Endothelial cell of umbilical vein (primary cell): ENCODE measurements at regions not wholly inside any gene's neighbourhood (a gene's known extent, or its start where the extent isn't known, plus 50 kb on each side); places are given as distances from the start of the nearest gene placed in this dataset.

Experiments used
- BruUV-seq: library from RNA; stranded (reverse); fragments of 400-500 nt; replicated peaks from 2 replicates; lab custom pipeline; 2021; lab: Mats Ljungman, UMichigan
- CTCF ChIA-PET: fragments of 300-600, 350-600 bp; sonication (Branson Sonifier 250); formaldehyde crosslinking; loops from one replicate; lab custom pipeline; 2021; ENCODE audit warnings: antibody characterized with exemption, inconsistent platforms; lab: Charles Lee
- POLR2A ChIA-PET: fragments of 300-600, 350-600 bp; sonication (Branson Sonifier 250); formaldehyde crosslinking; loops from one replicate; lab custom pipeline; 2021; ENCODE audit warnings: antibody characterized with exemption, inconsistent platforms; lab: Charles Lee
- DNase-seq: peaks from one replicate; pipeline ENCODE4 v3.0.0-alpha.2; 2011; ENCODE audit warnings: low read depth, low spot score
- FAIRE-seq: peaks from 2 replicates; lab custom pipeline; 2011; peaks lifted over from hg19 to GRCh38; lab: Jason Lieb, UNC
- H2AFZ ChIP-seq: 2 replicates; pipeline ENCODE4 v1.6.0; 2012; ENCODE audit warnings: low read depth, low read length, control low read depth, inconsistent platforms
- H3K27ac ChIP-seq: 2 replicates; pipeline ENCODE4 v1.5.1; 2011; ENCODE audit warnings: low read depth, mild to moderate bottlenecking, control low read depth, low read length, moderate library complexity; ENCODE audit not compliant: insufficient read depth
- H3K27me3 ChIP-seq, 2 experiments: 2 replicates each; pipeline versions ENCODE4 v1.6.0 to v1.6.1; 2011; ENCODE audit warnings: low read length in 2 of 2, mixed read lengths in 1 of 2; ENCODE audit not compliant: control insufficient read depth in 2 of 2, insufficient read depth in 2 of 2
- H3K36me3 ChIP-seq, 2 experiments: 2 replicates in 1 of 2; 3 replicates in 1 of 2; pipeline ENCODE4 v1.5.1; 2011; ENCODE audit warnings: low read length in 2 of 2, mild to moderate bottlenecking in 1 of 2, moderate library complexity in 1 of 2; ENCODE audit not compliant: control insufficient read depth in 2 of 2, insufficient read depth in 2 of 2; ENCODE audit errors: extremely low read depth in 1 of 2
- H3K4me1 ChIP-seq: 3 replicates; pipeline ENCODE4 v1.5.1; 2011; ENCODE audit warnings: mild to moderate bottlenecking, low read length; ENCODE audit not compliant: control insufficient read depth, insufficient read depth; ENCODE audit errors: extremely low read depth
- H3K4me2 ChIP-seq: 2 replicates; pipeline ENCODE4 v1.6.1; 2011; ENCODE audit warnings: low read length, control low read depth, mixed read lengths; ENCODE audit not compliant: insufficient read depth
- H3K4me3 ChIP-seq, 3 experiments: fragments of 200-600 bp in 1 of 3; sonication (generic), shearing (Covaris generic) in 1 of 3; replicated peaks in 1 of 3; 2 replicates each; pipeline ENCODE4 v1.5.1; 2011 to 2016; ENCODE audit warnings: control low read depth in 3 of 3, low read length in 3 of 3, mild to moderate bottlenecking in 2 of 3, inconsistent platforms in 1 of 3, low read depth in 1 of 3, moderate library complexity in 1 of 3; ENCODE audit not compliant: insufficient read depth in 1 of 3
- H3K79me2 ChIP-seq: 2 replicates; pipeline ENCODE4 v1.6.0; 2012; ENCODE audit warnings: low read length, inconsistent platforms; ENCODE audit not compliant: control insufficient read depth, insufficient read depth
- H3K9ac ChIP-seq: replicated peaks from 2 replicates; pipeline ENCODE3; 2011; ENCODE audit warnings: low read length, control low read depth; ENCODE audit not compliant: insufficient read depth; ENCODE audit errors: extremely low read depth
- H3K9me1 ChIP-seq: replicated peaks from 3 replicates; pipeline ENCODE4 v1.6.0; 2011; ENCODE audit warnings: mild to moderate bottlenecking, low read length; ENCODE audit not compliant: control insufficient read depth, insufficient read depth; ENCODE audit errors: extremely low read depth
- H3K9me3 ChIP-seq: replicated peaks from 2 replicates; pipeline ENCODE4 v1.5.1; 2012; ENCODE audit warnings: low read length, inconsistent platforms; ENCODE audit not compliant: control insufficient read depth, insufficient read depth
- H4K20me1 ChIP-seq: replicated peaks from 2 replicates; pipeline ENCODE3; 2011; ENCODE audit warnings: mild to moderate bottlenecking, low read length; ENCODE audit not compliant: control insufficient read depth, insufficient read depth; ENCODE audit errors: extremely low read depth
- CTCF ChIP-seq, 2 donors: IDR thresholded peaks; 1 replicate in 1 of 2; 2 replicates in 1 of 2; pipeline ENCODE4 v1.5.1; 2011; ENCODE audit warnings: low read length in 2 of 2, mild to moderate bottlenecking in 2 of 2, moderate library complexity in 2 of 2, control low read depth in 1 of 2, inconsistent platforms in 1 of 2, low read depth in 1 of 2; ENCODE audit not compliant: insufficient read depth in 1 of 2; ENCODE audit errors: extremely low read depth in 1 of 2
- EZH2 ChIP-seq: IDR thresholded peaks from 2 replicates; pipeline ENCODE4 v1.6.1; 2012; ENCODE audit warnings: borderline replicate concordance, low read depth, mild to moderate bottlenecking, moderate library complexity, low read length, inconsistent platforms; ENCODE audit not compliant: severe bottlenecking
- GATA2 ChIP-seq: IDR thresholded peaks from 2 replicates; pipeline ENCODE4 v1.7.0; 2011; ENCODE audit warnings: low read depth, mild to moderate bottlenecking, moderate library complexity, mixed read lengths, low read length; ENCODE audit not compliant: insufficient read length, insufficient read depth
- JUN ChIP-seq: IDR thresholded peaks from 2 replicates; pipeline ENCODE4 v1.6.1; 2011; ENCODE audit warnings: borderline replicate concordance, low read depth; ENCODE audit not compliant: insufficient read length, insufficient read depth
- MYC ChIP-seq: IDR thresholded peaks from one replicate; pipeline ENCODE4 v1.6.1; 2011; ENCODE audit warnings: mild to moderate bottlenecking, low read depth, low read length
- POLR2AphosphoS5 ChIP-seq: IDR thresholded peaks from 2 replicates; pipeline ENCODE4 v1.6.1; 2012; ENCODE audit warnings: low read depth, mild to moderate bottlenecking, control low read depth, low read length, moderate library complexity; ENCODE audit not compliant: insufficient read depth
- dilution Hi-C: fragments of 300-500 bp; cut with MboI; formaldehyde crosslinking; loops from one replicate; pipeline ENCODE4 v1.15.0; 2019; ENCODE audit warnings: low sequenced_read_pairs; ENCODE audit not compliant: extremely low pct_ligation_motif_present
- intact Hi-C: fragments of 100-400 bp; cut with micrococcal nuclease; formaldehyde crosslinking; loops from one replicate; pipeline ENCODE4 v1.10.0; 2022
- TF ChIP-seq, protein P1 (sequence below): IDR thresholded peaks from 2 replicates; pipeline ENCODE4 v1.6.1; 2011; ENCODE audit not compliant: insufficient read depth, insufficient read length

- H3K9me3 ChIP-seq = no peaks in the 10 kb centered on the region
- FAIRE-seq = no peak
- no peak for TF ChIP-seq EZH2
- TF ChIP-seq, protein P1, sequence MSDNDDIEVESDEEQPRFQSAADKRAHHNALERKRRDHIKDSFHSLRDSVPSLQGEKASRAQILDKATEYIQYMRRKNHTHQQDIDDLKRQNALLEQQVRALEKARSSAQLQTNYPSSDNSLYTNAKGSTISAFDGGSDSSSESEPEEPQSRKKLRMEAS = no peak
- no peak for TF ChIP-seq JUN
- TF ChIP-seq CTCF (IDR thresholded peaks at IDR 0.05; ENCODE audit: extremely low read depth in 1 of 2, insufficient read depth in 1 of 2, low read depth in 1 of 2, low read length in 2 of 2) = no peak
- no peak for TF ChIP-seq POLR2AphosphoS5
- TF ChIP-seq GATA2 = no peak
- TF ChIP-seq MYC = no peak
- no peaks in the 10 kb centered on the region for H4K20me1 ChIP-seq
- intact Hi-C loops = no loop called here
- no peaks in the 10 kb centered on the region for H3K4me1 ChIP-seq
- no peak overlapping the region for H3K27ac ChIP-seq
- no peaks in the 10 kb centered on the region for H3K79me2 ChIP-seq
- POLR2A ChIA-PET = no interaction called here
- H3K4me3 ChIP-seq = no peak overlapping the region
- H3K9ac ChIP-seq = no peak overlapping the region
- CTCF ChIA-PET = interaction anchor here (1.5 to 2.0 kb wide), 2 partner anchors 25 to 210 kb away, joined by 4 to 7 read pairs; no protein-coding TSS in a partner anchor
- no peak overlapping the region for H3K4me2 ChIP-seq
- no peaks in the 10 kb centered on the region for H3K36me3 ChIP-seq
- no peak overlapping the region for H2AFZ ChIP-seq
- no peaks in the 10 kb centered on the region for H3K9me1 ChIP-seq
- no TSS peak for BruUV-seq
- dilution Hi-C loops = no loop called here
- DNase-seq = no peak
- no peaks in the 10 kb centered on the region for H3K27me3 ChIP-seq
These were observed 66.3 kb upstream of the TMEM164 start for GRCh38 chrX:109936598-109936997.
